Inflammatory macrophage treated with lipopolysaccharide for 1 hour (primary cell): ENCODE measurements at regions not wholly inside any gene's neighbourhood (a gene's known extent, or its start where the extent isn't known, plus 50 kb on each side); places are given as distances from the start of the nearest gene placed in this dataset.
"Not testable (repeated sequence)": the region's sequence is repeated elsewhere in the genome, so short reads cannot be mapped to it uniquely, and the experiment has no call there.

ENCODE experiments used
- DNase-seq, 2 donors: peaks; one replicate each; pipeline ENCODE4 v3.0.0-alpha.2; 2020 to 2022

GRCh38 chr3:63124090-63124489 is 154.0 kb upstream of the SYNPR start:
- DNase-seq = no peak

GRCh38 chr3:63126530-63126929 is 151.6 kb upstream of the SYNPR start:
- DNase-seq = no peak

- no peak for DNase-seq
Observed at GRCh38 chr3:63128380-63128779, 149.7 kb upstream of the SYNPR start.

- DNase-seq = no peak
Observed at GRCh38 chr3:63130625-63131024, 147.5 kb upstream of the SYNPR start.

GRCh38 chr3:63132461-63133250 is 145.5 kb upstream of the SYNPR start:
- no peak for DNase-seq

- DNase-seq = no peak
Observed at GRCh38 chr3:63135367-63135766, 142.7 kb upstream of the SYNPR start.

- DNase-seq = not testable (repeated sequence)
Observed at GRCh38 chr3:63136249-63136648, 141.9 kb upstream of the SYNPR start.

GRCh38 chr3:63142681-63143080 is 135.4 kb upstream of the SYNPR start:
- DNase-seq = no peak

- DNase-seq = no peak
Observed at GRCh38 chr3:63146154-63146553, 132.0 kb upstream of the SYNPR start.

- DNase-seq = no peak
Observed at GRCh38 chr3:63150880-63151279, 127.2 kb upstream of the SYNPR start.

GRCh38 chr3:63151897-63152296 is 126.2 kb upstream of the SYNPR start:
- DNase-seq = no peak

GRCh38 chr3:63159764-63160163 is 118.3 kb upstream of the SYNPR start:
- no peak for DNase-seq

- no peak for DNase-seq
Observed at GRCh38 chr3:63167113-63167512, 111.0 kb upstream of the SYNPR start.

GRCh38 chr3:63168179-63168578 is 109.9 kb upstream of the SYNPR start:
- no peak for DNase-seq

- no peak for DNase-seq
Observed at GRCh38 chr3:63179862-63180522, 98.1 kb upstream of the SYNPR start.

- DNase-seq = no peak
Observed at GRCh38 chr3:63192248-63192647, 85.9 kb upstream of the SYNPR start.

- DNase-seq = no peak
Observed at GRCh38 chr3:63193647-63194046, 84.5 kb upstream of the SYNPR start.

GRCh38 chr3:63199606-63200005 is 78.5 kb upstream of the SYNPR start:
- DNase-seq = no peak

GRCh38 chr3:63202529-63202928 is 75.6 kb upstream of the SYNPR start:
- no peak for DNase-seq

GRCh38 chr3:63207066-63207590 is 71.0 kb upstream of the SYNPR start:
- no peak for DNase-seq

- no peak for DNase-seq
Observed at GRCh38 chr3:63228087-63228486, 50.0 kb upstream of the SYNPR start.
